ENCODE measurements at regions not wholly inside any gene's neighbourhood (a gene's known extent, or its start where the extent isn't known, plus 50 kb on each side); places are given as distances from the start of the nearest gene placed in this dataset.

DNA sequence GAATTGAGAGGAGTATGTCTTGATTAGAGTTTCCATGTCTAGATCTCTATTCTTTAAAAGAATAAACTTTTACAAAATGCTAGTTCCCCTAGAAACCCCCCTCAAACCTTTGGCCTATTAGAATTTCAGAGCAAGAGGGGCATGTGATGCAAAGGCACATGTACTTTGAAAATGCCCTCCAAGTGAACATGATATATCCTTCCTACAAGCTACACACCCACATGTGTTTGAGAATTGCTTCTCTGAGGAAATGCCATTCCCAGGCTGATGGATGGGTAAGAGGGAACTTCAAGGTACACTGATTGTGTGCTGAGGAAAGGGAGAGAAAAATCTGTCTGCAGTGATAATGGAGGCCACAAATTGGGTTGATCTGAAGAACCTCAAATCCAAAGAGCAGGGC is 59.5 kb upstream of the PSMA1 start:
- no peak for TF ChIP-seq ZNF248 (tag by site-specific recombination; IDR thresholded peaks at IDR 0.05)
- CTCF ChIA-PET = no interaction called here
- POLR2A ChIA-PET = no interaction called here

GRCh38 chr11:14582793-14583192 is 60.8 kb upstream of the PDE3B start:
- CTCF ChIA-PET = no interaction called here

More for the DNA sequence above, 59.5 kb upstream of the PSMA1 start:
- no peaks in the 10 kb centered on the region for H3K36me3 ChIP-seq (ENCODE audit: control insufficient read depth in 2 of 2, insufficient read depth in 1 of 2, low read length in 2 of 2)
- no peaks in the 10 kb centered on the region for H3K4me1 ChIP-seq (ENCODE audit: control insufficient read depth, insufficient read depth, low read length)
- no peak overlapping the region for H3K4me3 ChIP-seq (ENCODE audit: low read depth, low read length)
- no peaks in the 10 kb centered on the region for H3K9me3 ChIP-seq (ENCODE audit: control insufficient read depth, insufficient read depth, low read depth, low read length)
- H3K27ac ChIP-seq (ENCODE audit: extremely low read depth, low read depth, low read length) = no peak overlapping the region

DNA sequence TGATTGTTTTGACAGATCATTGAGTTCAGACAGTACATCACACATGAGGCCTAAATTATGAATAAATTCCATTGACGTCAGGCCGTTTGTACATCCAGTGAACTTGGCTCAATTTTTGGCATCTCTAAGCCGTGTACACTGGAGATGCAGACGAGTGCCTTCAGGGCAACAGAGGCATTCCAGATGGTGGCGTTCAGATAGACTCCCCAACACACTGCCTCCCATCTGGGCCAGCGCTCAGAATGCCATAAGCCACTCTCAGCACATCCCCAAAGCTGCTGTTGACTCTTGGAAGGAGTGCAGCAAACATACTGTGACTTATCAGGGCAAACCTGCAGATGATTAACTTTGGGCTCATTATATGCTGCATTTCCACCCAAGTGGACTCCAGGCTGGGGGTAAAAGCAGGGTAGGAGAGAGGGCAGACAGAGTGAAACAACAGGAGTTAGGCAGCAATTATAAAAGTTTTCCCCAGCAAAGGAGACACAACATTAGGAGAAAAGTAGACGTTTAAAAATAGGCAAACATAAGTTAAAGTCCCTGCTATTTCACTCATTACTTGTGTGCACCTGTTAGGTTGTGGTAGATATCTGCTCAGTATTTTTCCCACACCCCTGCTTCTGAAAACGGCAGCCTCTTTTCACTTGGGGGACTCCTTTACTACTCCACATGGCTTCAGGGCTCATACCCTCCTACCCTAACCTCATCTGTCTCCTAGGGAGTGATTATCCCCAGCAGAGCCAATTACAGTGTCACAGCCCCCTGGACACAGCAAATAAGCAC is 60.2 kb upstream of the PDE3B start:
- ChIA-PET CTCF (no interaction called here), POLR2A (no interaction called here)
- no peak overlapping the region for H3K4me3 ChIP-seq (ENCODE audit: low read depth, low read length)
- no peaks in the 10 kb centered on the region for H3K36me3 ChIP-seq (ENCODE audit: control insufficient read depth in 2 of 2, insufficient read depth in 1 of 2, low read length in 2 of 2)
- TF ChIP-seq ZNF529 (tag by site-specific recombination; IDR thresholded peaks at IDR 0.05; ENCODE audit: insufficient replicate concordance) (no peak), GLIS1 (tag by site-specific recombination; IDR thresholded peaks at IDR 0.05) (peak; percentile 58)
- H3K9me3 ChIP-seq (ENCODE audit: control insufficient read depth, insufficient read depth, low read depth, low read length) = no peaks in the 10 kb centered on the region
- H3K27ac ChIP-seq (ENCODE audit: extremely low read depth, low read depth, low read length) = no peak overlapping the region
- H3K4me1 ChIP-seq (ENCODE audit: control insufficient read depth, insufficient read depth, low read length) = no peaks in the 10 kb centered on the region

More at GRCh38 chr11:14582793-14583192, 60.8 kb upstream of the PDE3B start:
- no peak overlapping the region for H3K27ac ChIP-seq (ENCODE audit: extremely low read depth, low read depth, low read length)
- POLR2A ChIA-PET = no interaction called here
- no peak overlapping the region for H3K4me3 ChIP-seq (ENCODE audit: low read depth, low read length)
- no peaks in the 10 kb centered on the region for H3K9me3 ChIP-seq (ENCODE audit: control insufficient read depth, insufficient read depth, low read depth, low read length)
- H3K4me1 ChIP-seq (ENCODE audit: control insufficient read depth, insufficient read depth, low read length) = no peaks in the 10 kb centered on the region
- TF ChIP-seq ZNF747 (tag by site-specific recombination; IDR thresholded peaks at IDR 0.05) = no peak
- TF ChIP-seq ZNF560 (tag by site-specific recombination; IDR thresholded peaks at IDR 0.05; ENCODE audit: borderline replicate concordance) = no peak
- no peak for TF ChIP-seq ZBTB8A (tag by site-specific recombination; IDR thresholded peaks at IDR 0.05)
- TF ChIP-seq SALL2 (tag by site-specific recombination; IDR thresholded peaks at IDR 0.05; ENCODE audit: borderline replicate concordance) = no peak
- TF ChIP-seq, protein P1, sequence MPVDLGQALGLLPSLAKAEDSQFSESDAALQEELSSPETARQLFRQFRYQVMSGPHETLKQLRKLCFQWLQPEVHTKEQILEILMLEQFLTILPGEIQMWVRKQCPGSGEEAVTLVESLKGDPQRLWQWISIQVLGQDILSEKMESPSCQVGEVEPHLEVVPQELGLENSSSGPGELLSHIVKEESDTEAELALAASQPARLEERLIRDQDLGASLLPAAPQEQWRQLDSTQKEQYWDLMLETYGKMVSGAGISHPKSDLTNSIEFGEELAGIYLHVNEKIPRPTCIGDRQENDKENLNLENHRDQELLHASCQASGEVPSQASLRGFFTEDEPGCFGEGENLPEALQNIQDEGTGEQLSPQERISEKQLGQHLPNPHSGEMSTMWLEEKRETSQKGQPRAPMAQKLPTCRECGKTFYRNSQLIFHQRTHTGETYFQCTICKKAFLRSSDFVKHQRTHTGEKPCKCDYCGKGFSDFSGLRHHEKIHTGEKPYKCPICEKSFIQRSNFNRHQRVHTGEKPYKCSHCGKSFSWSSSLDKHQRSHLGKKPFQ (tag by site-specific recombination; IDR thresholded peaks at IDR 0.05) = no peak
- no peak for TF ChIP-seq ZNF121 (tag by site-specific recombination; IDR thresholded peaks at IDR 0.05)
- TF ChIP-seq GLI2 (tag by site-specific recombination; IDR thresholded peaks at IDR 0.05; ENCODE audit: borderline replicate concordance, low read depth) = no peak
- TF ChIP-seq ZEB2 (tag by site-specific recombination; IDR thresholded peaks at IDR 0.05) = no peak
- no peaks in the 10 kb centered on the region for H3K36me3 ChIP-seq (ENCODE audit: control insufficient read depth in 2 of 2, insufficient read depth in 1 of 2, low read length in 2 of 2)

DNA sequence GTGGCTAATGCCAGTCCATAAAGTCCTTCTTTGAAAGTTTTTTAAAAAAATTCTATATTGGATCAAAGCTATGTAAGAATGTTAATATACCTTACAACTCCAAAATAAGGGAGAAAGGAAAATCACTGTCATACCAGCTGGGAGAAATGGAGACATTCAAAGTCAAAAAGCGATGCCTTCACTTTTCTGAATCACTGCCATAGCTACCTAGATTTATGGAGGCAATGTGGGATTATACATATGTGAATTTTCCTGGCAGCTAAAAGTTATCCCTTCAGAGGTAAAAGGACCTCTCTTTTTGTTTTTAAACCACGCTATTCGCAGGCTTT is 59.6 kb upstream of the PDE3B start:
- no peak for TF ChIP-seq SALL2 (tag by site-specific recombination; IDR thresholded peaks at IDR 0.05; ENCODE audit: borderline replicate concordance)
- TF ChIP-seq, protein P2, sequence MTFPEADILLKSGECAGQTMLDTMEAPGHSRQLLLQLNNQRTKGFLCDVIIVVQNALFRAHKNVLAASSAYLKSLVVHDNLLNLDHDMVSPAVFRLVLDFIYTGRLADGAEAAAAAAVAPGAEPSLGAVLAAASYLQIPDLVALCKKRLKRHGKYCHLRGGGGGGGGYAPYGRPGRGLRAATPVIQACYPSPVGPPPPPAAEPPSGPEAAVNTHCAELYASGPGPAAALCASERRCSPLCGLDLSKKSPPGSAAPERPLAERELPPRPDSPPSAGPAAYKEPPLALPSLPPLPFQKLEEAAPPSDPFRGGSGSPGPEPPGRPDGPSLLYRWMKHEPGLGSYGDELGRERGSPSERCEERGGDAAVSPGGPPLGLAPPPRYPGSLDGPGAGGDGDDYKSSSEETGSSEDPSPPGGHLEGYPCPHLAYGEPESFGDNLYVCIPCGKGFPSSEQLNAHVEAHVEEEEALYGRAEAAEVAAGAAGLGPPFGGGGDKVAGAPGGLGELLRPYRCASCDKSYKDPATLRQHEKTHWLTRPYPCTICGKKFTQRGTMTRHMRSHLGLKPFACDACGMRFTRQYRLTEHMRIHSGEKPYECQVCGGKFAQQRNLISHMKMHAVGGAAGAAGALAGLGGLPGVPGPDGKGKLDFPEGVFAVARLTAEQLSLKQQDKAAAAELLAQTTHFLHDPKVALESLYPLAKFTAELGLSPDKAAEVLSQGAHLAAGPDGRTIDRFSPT (tag by site-specific recombination; IDR thresholded peaks at IDR 0.05) = no peak
- TF ChIP-seq ZNF138 (tag by site-specific recombination; IDR thresholded peaks at IDR 0.05; ENCODE audit: borderline replicate concordance) = no peak
- CTCF ChIA-PET = no interaction called here
- H3K27ac ChIP-seq (ENCODE audit: extremely low read depth, low read depth, low read length) = no peak overlapping the region

More for the DNA sequence above, 59.6 kb upstream of the PDE3B start:
- Histone ChIP-seq H3K4me3 (ENCODE audit: low read depth, low read length) (no peak overlapping the region), H3K9me3 (ENCODE audit: control insufficient read depth, insufficient read depth, low read depth, low read length) (no peaks in the 10 kb centered on the region), H3K4me1 (ENCODE audit: control insufficient read depth, insufficient read depth, low read length) (no peaks in the 10 kb centered on the region), H3K36me3 (ENCODE audit: control insufficient read depth in 2 of 2, insufficient read depth in 1 of 2, low read length in 2 of 2) (no peaks in the 10 kb centered on the region)
- POLR2A ChIA-PET = no interaction called here
